Keratinocyte (primary cell): ENCODE measurements at regions not wholly inside any gene's neighbourhood (a gene's known extent, or its start where the extent isn't known, plus 50 kb on each side); places are given as distances from the start of the nearest gene placed in this dataset.

Source experiments
- DNase-seq: peaks from one replicate; pipeline ENCODE4 v3.0.0-alpha.2; 2011; ENCODE audit warnings: low read depth, missing footprints, low spot score
- FAIRE-seq: peaks from 2 replicates; lab custom pipeline; 2011; peaks lifted over from hg19 to GRCh38; lab: Jason Lieb, UNC
- H2AFZ ChIP-seq: 2 replicates; pipeline ENCODE4 v1.6.0; 2012; ENCODE audit warnings: low read length, control low read depth, inconsistent platforms; ENCODE audit not compliant: control insufficient read depth
- H3K27ac ChIP-seq: 2 replicates; pipeline ENCODE4 v1.5.1; 2011; ENCODE audit warnings: low read length; ENCODE audit not compliant: control insufficient read depth, insufficient read depth
- H3K27me3 ChIP-seq: 3 replicates; pipeline ENCODE4 v1.6.0; 2011; ENCODE audit warnings: low read length; ENCODE audit not compliant: control insufficient read depth, insufficient read depth; ENCODE audit errors: extremely low read depth
- H3K36me3 ChIP-seq, 2 experiments: 2 replicates in 1 of 2; 3 replicates in 1 of 2; pipeline ENCODE4 v1.5.1; 2011; ENCODE audit warnings: low read length in 2 of 2, mild to moderate bottlenecking in 1 of 2; ENCODE audit not compliant: control insufficient read depth in 2 of 2, insufficient read depth in 2 of 2; ENCODE audit errors: extremely low read depth in 1 of 2
- H3K4me1 ChIP-seq: 3 replicates; pipeline ENCODE4 v1.5.1; 2011; ENCODE audit warnings: low read length; ENCODE audit not compliant: control insufficient read depth, insufficient read depth; ENCODE audit errors: extremely low read depth
- H3K4me2 ChIP-seq: 3 replicates; pipeline ENCODE4 v1.6.0; 2011; ENCODE audit warnings: low read depth, low read length; ENCODE audit not compliant: control insufficient read depth, insufficient read depth; ENCODE audit errors: extremely low read depth
- H3K4me3 ChIP-seq, 3 experiments: fragments of 200-600 bp in 1 of 3; sonication (generic) in 1 of 3; 2 replicates in 2 of 3; 3 replicates in 1 of 3; pipeline ENCODE4 v1.5.1; 2011 to 2016; ENCODE audit warnings: low read length in 3 of 3, mild to moderate bottlenecking in 3 of 3, control low read depth in 2 of 3, inconsistent platforms in 1 of 3, low read depth in 1 of 3, mixed read lengths in 1 of 3, mixed run types in 1 of 3, moderate library complexity in 1 of 3; ENCODE audit not compliant: control insufficient read depth in 2 of 3, insufficient read depth in 2 of 3; ENCODE audit errors: extremely low read depth in 1 of 3
- H3K79me2 ChIP-seq: 2 replicates; pipeline ENCODE4 v1.6.0; 2012; ENCODE audit warnings: low read length; ENCODE audit not compliant: control insufficient read depth, insufficient read depth
- H3K9ac ChIP-seq: 3 replicates; pipeline ENCODE4 v1.6.0; 2011; ENCODE audit warnings: low read length; ENCODE audit not compliant: control insufficient read depth, insufficient read depth; ENCODE audit errors: extremely low read depth
- H3K9me1 ChIP-seq: 3 replicates; pipeline ENCODE4 v1.6.0; 2011; ENCODE audit warnings: low read length; ENCODE audit not compliant: control insufficient read depth, insufficient read depth; ENCODE audit errors: extremely low read depth
- H3K9me3 ChIP-seq: 2 replicates; pipeline ENCODE4 v1.5.1; 2012; ENCODE audit warnings: low read depth, low read length; ENCODE audit not compliant: control insufficient read depth
- H4K20me1 ChIP-seq: 3 replicates; pipeline ENCODE4 v1.6.0; 2011; ENCODE audit warnings: low read length; ENCODE audit not compliant: control insufficient read depth, insufficient read depth; ENCODE audit errors: extremely low read depth
- CTCF ChIP-seq, 3 experiments: IDR thresholded peaks in 1 of 3; conservative IDR thresholded peaks in 1 of 3; optimal IDR thresholded peaks in 1 of 3; 2 replicates in 2 of 3; 3 replicates in 1 of 3; pipeline versions ENCODE3 to v1.5.1; 2011; ENCODE audit warnings: low read length in 3 of 3, mild to moderate bottlenecking in 3 of 3, moderate library complexity in 2 of 3, control low read depth in 1 of 3, inconsistent platforms in 1 of 3; ENCODE audit not compliant: insufficient read depth in 2 of 3; ENCODE audit errors: extremely low read depth in 1 of 3
- EZH2 ChIP-seq: IDR thresholded peaks from one replicate; pipeline ENCODE4 v1.6.1; 2012; ENCODE audit warnings: inconsistent platforms, mild to moderate bottlenecking, low read length, moderate library complexity
- dilution Hi-C: fragments of 300-500 bp; cut with MboI; formaldehyde crosslinking; loops from one replicate; pipeline ENCODE4 v1.7.0; 2020; ENCODE audit warnings: low sequenced_read_pairs; ENCODE audit not compliant: extremely low pct_ligation_motif_present

- H3K4me3 ChIP-seq = no peak overlapping the region
- no peak overlapping the region for H2AFZ ChIP-seq
- no peaks in the 10 kb centered on the region for H4K20me1 ChIP-seq
- DNase-seq = no peak
- no peaks in the 10 kb centered on the region for H3K9me3 ChIP-seq
- H3K27ac ChIP-seq = no peak overlapping the region
- dilution Hi-C loops = no loop called here
- no peak overlapping the region for H3K4me2 ChIP-seq
- H3K36me3 ChIP-seq = no peaks in the 10 kb centered on the region
- H3K4me1 ChIP-seq = no peaks in the 10 kb centered on the region
- H3K9me1 ChIP-seq = no peaks in the 10 kb centered on the region
- no peak overlapping the region for H3K9ac ChIP-seq
- TF ChIP-seq CTCF (optimal IDR thresholded peaks at IDR 0.05 in 1 of 3, IDR thresholded peaks at IDR 0.05 in 1 of 3, conservative IDR thresholded peaks at IDR 0.05 in 1 of 3; ENCODE audit: extremely low read depth in 1 of 3, insufficient read depth in 2 of 3, low read length in 3 of 3) (no peak), EZH2 (no peak)
- H3K27me3 ChIP-seq = no peaks in the 10 kb centered on the region
- H3K79me2 ChIP-seq = no peaks in the 10 kb centered on the region
- no peak for FAIRE-seq
Observed at GRCh38 chr11:21865541-21865940, 327.3 kb upstream of the ANO5 start.

- Histone ChIP-seq H2AFZ (no peak overlapping the region), H3K79me2 (no peaks in the 10 kb centered on the region), H3K27ac (no peak overlapping the region), H3K4me3 (no peak overlapping the region), H3K27me3 (no peaks in the 10 kb centered on the region), H3K9me1 (no peaks in the 10 kb centered on the region), H3K4me2 (no peak overlapping the region), H4K20me1 (no peaks in the 10 kb centered on the region), H3K9ac (no peak overlapping the region), H3K9me3 (no peaks in the 10 kb centered on the region), H3K36me3 (no peaks in the 10 kb centered on the region), H3K4me1 (no peaks in the 10 kb centered on the region)
- DNase-seq (no peak), FAIRE-seq (no peak)
- dilution Hi-C loops = no loop called here
- TF ChIP-seq EZH2 = no peak
- no peak for TF ChIP-seq CTCF (optimal IDR thresholded peaks at IDR 0.05 in 1 of 3, IDR thresholded peaks at IDR 0.05 in 1 of 3, conservative IDR thresholded peaks at IDR 0.05 in 1 of 3; ENCODE audit: extremely low read depth in 1 of 3, insufficient read depth in 2 of 3, low read length in 3 of 3)
Observed at GRCh38 chr11:21866781-21867180, 326.1 kb upstream of the ANO5 start.
